Natural killer cell (primary cell): ENCODE measurements at regions not wholly inside any gene's neighbourhood (a gene's known extent, or its start where the extent isn't known, plus 50 kb on each side); places are given as distances from the start of the nearest gene placed in this dataset.

Experiments used
- ATAC-seq, 3 donors: fragments of 150-1000 bp in 2 of 3; fragments of 200-7000 bp in 1 of 3; cut with Tn5 transposase; 1 replicate in 1 of 3; 2 replicates in 2 of 3; pipeline ENCODE4 v1.10.0; 2021; ENCODE audit warnings: mild to moderate bottlenecking in 2 of 3, moderate library complexity in 2 of 3
- DNase-seq, 2 donors: peaks; one replicate each; pipeline versions ENCODE4 v3.0.0 to v3.0.0-alpha.2; 2013 to 2021; ENCODE audit warnings: mixed read lengths in 1 of 2
- H3K27ac ChIP-seq: one replicate; pipeline ENCODE4 v1.5.1; 2013; ENCODE audit warnings: mild to moderate bottlenecking, low read length
- H3K27me3 ChIP-seq: one replicate; pipeline ENCODE4 v1.6.1; 2013; ENCODE audit warnings: low read length; ENCODE audit not compliant: control insufficient read depth, insufficient read depth
- H3K36me3 ChIP-seq: one replicate; pipeline ENCODE4 v1.6.1; 2013; ENCODE audit warnings: low read length; ENCODE audit not compliant: control insufficient read depth, insufficient read depth
- H3K4me1 ChIP-seq: one replicate; pipeline ENCODE4 v1.6.1; 2013; ENCODE audit warnings: low read length; ENCODE audit not compliant: control insufficient read depth, insufficient read depth
- H3K4me3 ChIP-seq: one replicate; pipeline ENCODE4 v1.5.1; 2013; ENCODE audit warnings: low read length
- H3K9me3 ChIP-seq: one replicate; pipeline ENCODE4 v1.6.1; 2013; ENCODE audit warnings: low read length; ENCODE audit not compliant: control insufficient read depth, insufficient read depth
- H3K27ac Mint-ChIP-seq, 2 donors: one replicate each; pipeline ENCODE4 v1.8.0; 2022; ENCODE audit warnings: mild to moderate bottlenecking in 2 of 2, mixed read lengths in 2 of 2, moderate library complexity in 1 of 2
- H3K27me3 Mint-ChIP-seq, 2 donors: one replicate each; pipeline ENCODE4 v1.8.0; 2022; ENCODE audit warnings: low read depth in 2 of 2, mixed read lengths in 2 of 2
- H3K36me3 Mint-ChIP-seq: one replicate; pipeline ENCODE4 v1.8.0; 2022; ENCODE audit warnings: mixed read lengths
- H3K4me1 Mint-ChIP-seq, 2 donors: one replicate each; pipeline ENCODE4 v1.8.0; 2022; ENCODE audit warnings: mixed read lengths in 2 of 2
- H3K4me3 Mint-ChIP-seq: one replicate; pipeline ENCODE4 v1.8.0; 2022; ENCODE audit warnings: mild to moderate bottlenecking, moderate library complexity, mixed read lengths
- H3K9me3 Mint-ChIP-seq, 2 donors: one replicate each; pipeline ENCODE4 v1.8.0; 2022; ENCODE audit warnings: mixed read lengths in 2 of 2
- CTCF ChIP-seq: fragments of 200-600 bp; IDR thresholded peaks from one replicate; pipeline ENCODE4 v1.8.0; 2022; ENCODE audit warnings: antibody characterized with exemption
- WGBS: methylation state at CpG from one replicate; pipeline ENCODE4 v1.1.7; 2013; ENCODE audit warnings: missing lambda C conversion rate; ENCODE audit not compliant: insufficient coverage; 5-methylcytosine and 5-hydroxymethylcytosine counted together
- intact Hi-C: fragments of 100-400 bp; cut with micrococcal nuclease; formaldehyde crosslinking; loops from one replicate; pipeline ENCODE4 v1.14.2; 2022

- no peak for ATAC-seq
- no peak for TF ChIP-seq CTCF
- H3K36me3 Mint-ChIP-seq = no peaks in the 10 kb centered on the region
- H3K9me3 Mint-ChIP-seq = peaks cover 4 to 6% of the 10 kb centered on the region in 2 donors
- 62% methylated on average over 3 of the region's 10 CpGs for WGBS
- Histone ChIP-seq H3K4me1 (no peaks in the 10 kb centered on the region), H3K27me3 (no peaks in the 10 kb centered on the region), H3K4me3 (no peak overlapping the region), H3K36me3 (no peaks in the 10 kb centered on the region), H3K9me3 (no peaks in the 10 kb centered on the region), H3K27ac (no peak overlapping the region)
- DNase-seq = no peak
- no peaks in the 10 kb centered on the region for H3K27me3 Mint-ChIP-seq
- H3K4me1 Mint-ChIP-seq = no peaks in the 10 kb centered on the region
- no peak overlapping the region for H3K4me3 Mint-ChIP-seq
- no peak overlapping the region for H3K27ac Mint-ChIP-seq
- intact Hi-C loops = no loop called here
Measured at GRCh38 chr5:124232515-124232914, 513.9 kb downstream of the ZNF608 start.

GRCh38 chr5:124231802-124232201 is 514.6 kb downstream of the ZNF608 start:
- no peak for TF ChIP-seq CTCF
- Histone ChIP-seq H3K27me3 (no peaks in the 10 kb centered on the region), H3K27ac (no peak overlapping the region), H3K9me3 (no peaks in the 10 kb centered on the region), H3K36me3 (no peaks in the 10 kb centered on the region), H3K4me3 (no peak overlapping the region), H3K4me1 (no peaks in the 10 kb centered on the region)
- 88% methylated on average over 3 of the region's 3 CpGs for WGBS
- intact Hi-C loops = no loop called here
- no peak overlapping the region for H3K4me3 Mint-ChIP-seq
- H3K27ac Mint-ChIP-seq = no peak overlapping the region
- no peaks in the 10 kb centered on the region for H3K36me3 Mint-ChIP-seq
- H3K27me3 Mint-ChIP-seq = no peaks in the 10 kb centered on the region
- H3K9me3 Mint-ChIP-seq = peaks cover 6 to 11% of the 10 kb centered on the region in 2 donors
- no peaks in the 10 kb centered on the region for H3K4me1 Mint-ChIP-seq
- no peak for DNase-seq
- no peak for ATAC-seq

- no peak for TF ChIP-seq CTCF
- ATAC-seq (no peak), DNase-seq (no peak)
- H3K4me1 Mint-ChIP-seq = no peaks in the 10 kb centered on the region
- H3K27ac Mint-ChIP-seq = no peak overlapping the region
- Histone ChIP-seq H3K4me1 (no peaks in the 10 kb centered on the region), H3K36me3 (no peaks in the 10 kb centered on the region), H3K9me3 (no peaks in the 10 kb centered on the region), H3K27me3 (no peaks in the 10 kb centered on the region), H3K4me3 (no peak overlapping the region), H3K27ac (no peak overlapping the region)
- no peaks in the 10 kb centered on the region for H3K27me3 Mint-ChIP-seq
- H3K36me3 Mint-ChIP-seq = no peaks in the 10 kb centered on the region
- intact Hi-C loops = no loop called here
- WGBS = 60% methylated on average over 2 of the region's 5 CpGs
- no peak overlapping the region for H3K4me3 Mint-ChIP-seq
- peaks cover 6 to 12% of the 10 kb centered on the region in 2 donors for H3K9me3 Mint-ChIP-seq
Measured at GRCh38 chr5:124231230-124231629, 515.2 kb downstream of the ZNF608 start.

GRCh38 chr5:124230456-124230855 is 516.0 kb downstream of the ZNF608 start:
- Histone ChIP-seq H3K4me3 (no peak overlapping the region), H3K27me3 (no peaks in the 10 kb centered on the region), H3K27ac (no peak overlapping the region), H3K4me1 (no peaks in the 10 kb centered on the region), H3K9me3 (no peaks in the 10 kb centered on the region), H3K36me3 (no peaks in the 10 kb centered on the region)
- Mint-ChIP-seq H3K27me3 (no peaks in the 10 kb centered on the region), H3K4me1 (no peaks in the 10 kb centered on the region), H3K4me3 (no peak overlapping the region), H3K36me3 (no peaks in the 10 kb centered on the region), H3K27ac (no peak overlapping the region), H3K9me3 (peaks cover 6 to 12% of the 10 kb centered on the region in 2 donors)
- TF ChIP-seq CTCF = no peak
- WGBS = 98% methylated on average over 7 of the region's 7 CpGs
- intact Hi-C loops = no loop called here
- DNase-seq = no peak
- ATAC-seq = no peak
